HL-60 (cell line): ENCODE measurements at regions not wholly inside any gene's neighbourhood (a gene's known extent, or its start where the extent isn't known, plus 50 kb on each side); places are given as distances from the start of the nearest gene placed in this dataset.
"Not testable (repeated sequence)": the region's sequence is repeated elsewhere in the genome, so short reads cannot be mapped to it uniquely, and the experiment has no call there.

ENCODE experiments used
- DNase-seq, 2 experiments: peaks; one replicate each; pipeline ENCODE4 v3.0.0-alpha.2; 2010 to 2020; ENCODE audit warnings: low read depth in 1 of 2, low spot score in 1 of 2
- H3K27ac ChIP-seq: fragments of 250-450 bp; sonication (Bioruptor Pico); replicated peaks from 2 replicates; pipeline ENCODE4 v1.5.1; 2020; ENCODE audit warnings: mild to moderate bottlenecking, moderate library complexity
- H3K27me3 ChIP-seq: fragments of 250-450 bp; sonication (Bioruptor Pico); 2 replicates; pipeline ENCODE4 v1.5.1; 2021; ENCODE audit warnings: mild to moderate bottlenecking, moderate library complexity; ENCODE audit not compliant: insufficient read depth, poor library complexity, severe bottlenecking
- H3K4me3 ChIP-seq: replicated peaks from 2 replicates; pipeline ENCODE4 v1.5.1; 2011; ENCODE audit warnings: mild to moderate bottlenecking, control low read depth, low read length; ENCODE audit not compliant: insufficient read depth
- SPI1 ChIP-seq: IDR thresholded peaks from 2 replicates; pipeline ENCODE4 v1.6.1; 2012; ENCODE audit warnings: low read depth, mild to moderate bottlenecking, borderline replicate concordance

DNA sequence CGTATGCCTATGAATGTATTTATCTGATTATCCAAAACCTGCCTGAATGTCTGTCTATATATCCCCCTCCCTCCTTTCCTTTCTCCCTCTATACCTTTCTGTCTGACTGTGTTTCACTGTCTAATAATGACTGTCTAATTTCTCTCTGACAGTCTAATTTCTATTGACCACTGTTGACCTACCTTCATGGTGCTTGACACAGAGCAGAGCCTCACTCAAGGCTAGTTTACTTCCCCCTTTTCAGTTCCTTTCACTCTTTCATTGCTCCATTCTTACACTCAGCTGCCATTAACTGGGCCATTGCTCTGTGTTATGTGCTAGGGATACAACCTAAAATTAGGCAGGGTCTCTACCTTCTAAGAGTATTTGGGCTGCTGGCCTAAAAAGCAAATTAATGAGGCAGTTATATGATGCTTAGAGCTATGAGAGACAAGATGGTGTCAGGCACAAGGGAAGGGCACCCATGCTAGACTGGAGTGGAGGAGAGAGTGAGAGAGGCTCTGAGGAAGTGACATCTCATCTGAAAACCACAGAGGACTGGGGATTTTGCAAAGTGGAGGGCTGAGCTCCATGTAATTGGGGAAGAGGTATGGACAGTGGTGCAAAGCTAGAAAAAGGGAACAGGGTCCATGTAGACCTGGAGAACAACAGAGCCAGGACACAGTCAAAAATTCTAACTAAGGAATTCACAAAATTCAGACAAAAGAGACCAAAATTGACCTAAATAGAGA is 348.6 kb upstream of the CHRNA7 start:
- not testable (repeated sequence) for H3K27ac ChIP-seq, H3K4me3 ChIP-seq, H3K27me3 ChIP-seq
- TF ChIP-seq SPI1 = peak; percentile 50; the same call in 1 of the 2 replicates
- DNase-seq = peak in 1 of 2 experiments; percentile 48

DNA sequence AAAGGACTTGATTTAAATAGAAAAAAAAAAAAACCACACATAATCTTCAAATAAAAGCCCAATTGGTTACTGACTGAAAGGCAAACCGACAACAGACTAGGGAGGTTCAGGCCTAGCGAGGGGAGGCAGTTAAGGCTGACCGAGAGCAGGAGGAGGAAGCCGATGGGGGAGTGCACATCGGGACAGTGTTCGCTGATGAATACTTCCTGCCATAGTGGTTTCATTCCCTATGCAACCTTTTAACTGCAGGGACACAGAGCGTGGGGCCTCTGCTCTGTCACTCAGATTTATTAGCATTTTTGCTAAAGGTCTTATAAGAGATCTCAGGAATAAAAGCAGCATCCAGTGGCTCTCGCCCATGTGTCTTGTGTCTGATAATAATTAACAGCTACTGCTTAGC is 343.2 kb upstream of the CHRNA7 start:
- DNase-seq, H3K27me3 ChIP-seq, H3K27ac ChIP-seq, H3K4me3 ChIP-seq: not testable (repeated sequence)

DNA sequence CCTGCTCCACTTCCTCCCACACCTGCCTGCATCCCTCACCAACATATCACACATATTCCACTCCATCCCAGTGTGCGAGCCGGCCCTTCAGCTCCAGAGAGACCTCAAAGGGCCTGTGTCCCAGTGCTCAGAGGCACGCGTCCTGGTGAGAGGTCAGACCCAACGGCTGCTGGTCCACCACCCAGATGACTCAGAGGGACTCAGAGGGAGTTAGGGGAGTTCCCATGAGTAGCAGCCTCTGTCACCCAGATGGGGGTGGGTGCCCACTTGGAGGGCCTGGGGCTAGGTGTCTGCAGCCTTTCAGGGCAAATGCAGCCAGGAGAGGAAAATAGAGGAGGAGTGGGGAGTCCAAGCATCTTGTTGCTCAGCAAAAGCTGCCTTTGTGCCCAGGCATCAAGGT is 333.8 kb upstream of the CHRNA7 start:
- DNase-seq, H3K27me3 ChIP-seq, H3K27ac ChIP-seq, H3K4me3 ChIP-seq: not testable (repeated sequence)

DNA sequence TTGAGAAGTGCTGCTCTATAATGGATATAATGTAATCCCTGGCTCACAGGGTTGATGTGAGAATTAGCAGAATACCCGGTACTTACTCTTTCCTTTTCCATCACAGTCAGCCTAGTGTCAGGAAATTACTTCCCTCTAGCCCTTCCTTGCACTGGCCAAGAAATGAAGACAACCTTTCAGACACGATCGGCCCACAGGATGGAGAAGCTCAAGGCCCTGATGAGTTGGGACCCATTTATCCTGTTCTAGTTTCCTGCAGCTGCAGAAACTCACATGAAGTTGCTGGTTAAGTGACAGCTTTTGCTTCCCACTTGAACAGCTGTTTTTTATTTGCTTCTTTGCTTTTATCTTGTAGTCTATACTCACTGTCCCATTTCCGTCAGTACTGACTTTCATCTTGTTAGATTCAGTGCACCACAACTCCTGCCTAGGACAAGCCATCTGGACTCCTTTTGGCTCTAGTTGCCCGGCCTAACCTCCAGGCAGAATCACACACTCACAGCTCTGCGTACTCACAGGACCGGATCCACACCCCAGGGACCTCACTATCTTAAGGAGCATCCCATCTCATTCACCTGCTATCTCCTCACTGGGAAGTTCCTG is 325.1 kb upstream of the CHRNA7 start:
- H3K4me3 ChIP-seq, H3K27me3 ChIP-seq, DNase-seq, H3K27ac ChIP-seq: not testable (repeated sequence)

DNA sequence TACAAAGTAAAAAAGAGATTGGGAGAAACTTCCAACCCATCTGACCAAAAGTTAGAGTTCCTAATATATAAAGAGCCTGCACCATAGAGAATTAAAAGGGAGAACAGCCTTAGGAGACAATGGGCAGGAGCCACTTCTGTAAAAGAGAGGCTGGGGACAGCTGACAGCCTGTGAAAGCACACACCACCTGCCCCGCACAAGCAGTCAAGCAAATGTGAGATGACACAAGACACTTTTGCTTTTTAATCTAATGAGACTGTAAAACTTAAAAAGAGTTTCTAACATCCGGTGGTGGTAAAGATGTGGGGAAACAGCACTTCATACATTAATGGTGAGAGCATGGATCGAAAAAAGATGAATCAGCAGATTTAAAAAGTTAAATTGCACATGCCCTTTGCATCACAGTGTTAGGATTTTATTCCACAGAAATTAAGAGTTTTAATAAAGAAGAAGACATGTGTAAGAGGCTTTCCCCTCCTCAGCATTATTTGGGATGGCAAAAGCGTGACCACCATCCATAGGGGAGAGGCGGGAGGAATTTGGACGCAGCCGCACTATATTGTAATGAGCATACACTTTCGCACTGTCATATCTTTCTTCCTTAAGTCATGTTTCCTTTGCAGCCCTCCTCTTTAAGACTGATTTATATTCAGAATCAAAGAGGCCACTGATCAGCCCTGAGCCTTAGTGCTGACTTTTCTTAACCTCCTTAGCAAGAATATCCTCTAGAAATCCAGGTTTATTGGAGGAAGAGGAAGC is 322.2 kb upstream of the CHRNA7 start:
- DNase-seq, H3K27me3 ChIP-seq, H3K27ac ChIP-seq, H3K4me3 ChIP-seq: not testable (repeated sequence)

DNA sequence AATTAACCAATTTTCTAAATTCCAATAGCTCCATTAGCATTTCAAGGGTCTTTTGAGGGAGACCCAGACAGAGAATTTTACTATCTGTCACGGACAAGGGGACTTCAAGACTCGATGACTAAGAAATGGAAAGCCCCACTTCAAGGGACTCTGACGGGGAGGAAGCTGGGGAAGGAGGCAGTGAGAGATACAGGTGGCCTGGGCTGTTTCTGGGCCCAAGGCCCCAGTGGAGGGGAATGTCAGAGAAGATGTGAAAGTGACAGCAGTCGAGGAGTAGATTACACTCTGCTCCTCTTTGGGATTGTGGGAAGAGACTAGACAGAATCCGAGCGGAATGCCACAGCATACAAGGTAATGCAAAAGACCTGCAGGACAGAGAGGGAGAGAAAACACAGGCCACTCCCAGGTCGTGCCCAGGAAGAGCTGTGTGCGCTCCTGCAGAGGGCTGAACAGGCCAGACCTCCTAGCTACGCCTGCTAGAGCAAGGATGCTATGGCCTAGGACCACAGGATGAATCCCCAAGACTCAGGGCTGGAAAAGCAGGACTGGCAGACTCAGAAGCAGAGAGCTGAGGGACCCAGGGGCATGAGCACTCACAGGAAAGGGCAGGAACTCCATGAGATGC is 321.5 kb upstream of the CHRNA7 start:
- H3K27ac ChIP-seq, H3K27me3 ChIP-seq, H3K4me3 ChIP-seq, DNase-seq: not testable (repeated sequence)

DNA sequence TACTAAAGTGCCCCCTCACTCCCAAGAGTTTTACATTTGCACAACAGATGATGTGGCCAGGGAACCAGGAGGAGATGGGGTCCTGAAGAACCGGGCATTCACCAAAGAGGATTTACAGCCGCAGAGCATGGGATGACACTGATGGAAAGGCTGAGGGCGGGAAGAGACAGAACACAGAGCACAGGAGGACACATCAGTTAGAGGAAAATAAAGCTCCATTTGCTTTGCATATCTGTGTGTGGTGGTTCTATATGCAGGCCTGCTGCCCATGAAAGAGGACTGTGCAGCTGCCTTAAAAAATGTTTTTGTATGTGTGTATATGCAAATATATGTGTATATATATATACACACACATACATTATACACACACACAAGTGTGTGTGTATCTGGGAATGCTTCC is 320.8 kb upstream of the CHRNA7 start:
- H3K4me3 ChIP-seq, H3K27ac ChIP-seq, H3K27me3 ChIP-seq, DNase-seq: not testable (repeated sequence)

DNA sequence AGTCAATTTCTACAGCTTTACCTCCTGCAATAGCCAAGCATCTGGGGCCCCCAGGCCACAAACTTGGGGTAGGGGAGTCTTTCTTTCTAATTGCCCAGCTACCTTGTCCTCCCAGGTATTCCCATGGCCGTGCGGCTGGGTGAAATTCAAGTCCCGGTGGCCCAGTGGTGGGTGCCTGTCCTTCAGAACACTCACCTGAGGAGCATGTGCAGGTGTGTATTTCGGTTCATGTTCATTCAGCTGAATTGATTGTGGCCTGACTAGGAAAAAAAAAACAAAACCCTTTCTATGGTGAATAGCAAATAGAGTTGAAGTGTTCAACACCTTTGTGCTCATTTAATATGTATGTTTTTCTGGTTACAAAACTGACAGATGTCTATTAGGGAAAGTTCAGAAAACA is 319.5 kb upstream of the CHRNA7 start:
- H3K27me3 ChIP-seq, DNase-seq, H3K27ac ChIP-seq, H3K4me3 ChIP-seq: not testable (repeated sequence)

DNA sequence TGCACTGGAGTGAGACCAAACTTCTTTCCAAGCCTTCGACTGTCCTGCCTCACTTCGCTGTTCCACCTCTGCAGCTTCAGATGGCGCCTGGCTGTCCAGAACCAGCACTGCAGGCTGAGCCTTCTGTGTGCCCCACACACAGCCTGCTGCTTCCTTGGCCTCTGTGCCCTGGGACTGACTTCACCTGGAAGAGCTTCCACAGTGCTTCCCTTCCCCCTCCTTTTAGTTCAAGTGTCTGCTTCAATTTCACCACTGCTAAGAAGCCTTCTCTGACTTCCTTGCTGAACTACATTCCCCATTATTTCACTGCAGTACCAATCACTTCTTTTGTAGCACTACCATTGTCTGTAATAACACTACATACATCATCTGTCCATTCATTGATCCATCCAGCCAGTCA is 315.1 kb upstream of the CHRNA7 start:
- H3K4me3 ChIP-seq, DNase-seq, H3K27me3 ChIP-seq, H3K27ac ChIP-seq: not testable (repeated sequence)

DNA sequence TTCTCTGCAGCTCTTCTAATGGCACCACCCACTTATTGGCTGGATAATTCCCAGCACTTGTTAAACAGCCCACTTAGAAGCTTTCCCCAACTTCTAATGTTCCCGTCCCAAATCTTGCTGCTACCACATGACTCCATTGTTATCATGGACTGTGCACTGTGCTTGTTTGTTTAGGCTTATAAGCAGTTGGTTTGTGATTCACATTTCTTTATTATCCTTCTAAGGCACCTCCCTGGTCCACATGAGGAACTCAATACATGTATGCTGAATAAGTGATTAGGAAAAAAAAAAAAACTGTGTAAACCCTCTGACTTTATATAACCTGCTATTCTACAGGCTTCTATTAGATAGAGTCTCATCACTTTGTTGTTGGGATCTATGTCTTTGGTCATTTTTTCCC is 311.7 kb upstream of the CHRNA7 start:
- not testable (repeated sequence) for H3K4me3 ChIP-seq, H3K27ac ChIP-seq, DNase-seq, H3K27me3 ChIP-seq

DNA sequence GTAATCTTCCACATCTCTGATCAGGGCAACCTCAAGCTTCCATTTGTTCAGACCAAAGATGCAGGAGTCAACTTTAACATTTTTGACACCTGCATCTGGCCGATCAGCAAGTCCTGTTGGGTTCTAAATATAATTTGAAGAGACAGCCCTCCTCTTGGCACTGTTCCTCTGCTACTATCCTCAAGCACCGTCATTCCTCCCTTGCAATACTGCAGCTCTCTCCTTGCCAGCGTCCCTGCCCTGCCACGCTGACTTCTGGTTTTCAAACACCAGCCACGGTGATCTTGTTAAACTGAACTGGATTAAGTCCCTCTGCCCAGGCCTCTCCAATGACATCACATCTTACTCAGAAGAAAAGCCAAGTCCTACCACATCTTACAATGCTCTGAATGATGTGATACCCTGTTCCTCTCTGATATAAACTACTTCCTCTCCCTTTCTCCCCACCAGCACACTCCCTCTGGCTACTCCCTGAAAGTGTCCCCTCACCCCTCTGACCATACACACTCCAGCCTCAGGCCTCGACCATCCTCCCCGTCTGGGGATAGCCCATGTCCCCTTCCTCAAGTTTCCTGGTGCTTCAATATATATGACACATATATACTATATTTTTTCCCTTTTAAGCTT is 310.8 kb upstream of the CHRNA7 start:
- not testable (repeated sequence) for H3K27me3 ChIP-seq, H3K4me3 ChIP-seq, H3K27ac ChIP-seq, DNase-seq

DNA sequence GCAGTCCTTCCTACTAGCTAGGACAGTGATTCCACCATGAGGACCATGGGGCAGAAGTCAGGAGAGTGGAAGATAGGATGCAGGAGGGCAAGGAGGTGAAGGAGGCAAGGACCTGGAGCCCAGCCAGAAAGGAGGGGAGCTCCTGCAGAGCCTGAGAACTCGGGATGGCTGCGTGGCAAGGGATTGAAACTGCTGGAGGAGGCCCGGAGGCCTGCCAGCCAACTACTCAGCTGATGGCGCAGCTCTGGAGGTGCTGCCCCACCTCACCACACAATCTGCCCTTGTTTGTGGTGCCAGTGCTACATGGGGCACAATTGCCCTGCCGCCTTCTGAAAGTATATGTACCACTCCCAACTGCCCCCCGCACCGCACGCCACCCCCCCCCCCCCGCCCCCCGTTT is 307.3 kb upstream of the CHRNA7 start:
- not testable (repeated sequence) for H3K27me3 ChIP-seq, H3K27ac ChIP-seq, H3K4me3 ChIP-seq, DNase-seq

DNA sequence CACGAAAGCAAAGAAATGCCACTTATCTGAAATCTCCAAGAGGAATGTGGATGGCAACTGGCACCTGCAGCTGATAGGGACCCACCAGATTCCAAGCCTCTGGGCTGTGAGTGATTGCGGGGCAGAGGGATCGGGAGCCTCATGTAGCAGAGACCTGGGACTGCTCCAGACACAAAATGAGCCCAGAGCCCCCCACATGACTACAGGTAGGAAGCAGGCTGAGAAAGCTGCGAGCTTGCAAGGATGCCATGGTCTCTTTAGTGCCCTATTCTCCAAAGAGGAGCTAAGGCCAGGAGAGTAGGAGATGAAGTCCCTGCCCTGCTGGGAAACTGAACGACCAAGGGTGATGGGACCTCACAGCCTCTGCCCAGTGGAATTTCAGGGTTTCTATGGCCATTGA is 305.4 kb upstream of the CHRNA7 start:
- H3K27ac ChIP-seq, H3K27me3 ChIP-seq, DNase-seq, H3K4me3 ChIP-seq: not testable (repeated sequence)

DNA sequence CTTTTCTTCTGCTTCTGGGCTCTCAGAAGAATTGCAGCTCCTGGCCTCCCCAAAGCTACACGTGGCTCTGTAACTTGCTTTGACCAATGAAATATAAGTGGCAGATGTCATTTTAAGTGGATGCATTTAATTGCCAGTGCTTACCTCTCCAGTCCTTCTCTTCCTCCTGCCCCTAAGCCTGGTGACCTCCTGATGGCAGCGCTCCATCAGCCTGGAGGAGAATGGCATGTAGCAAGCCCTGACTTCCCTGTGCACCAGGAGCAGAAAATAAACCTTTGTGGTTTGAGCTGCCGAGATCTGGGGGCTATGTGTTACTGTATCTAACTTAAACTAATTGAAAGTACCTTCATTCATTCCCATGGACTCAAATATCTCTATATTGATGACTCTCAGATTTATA is 304.7 kb upstream of the CHRNA7 start:
- H3K4me3 ChIP-seq, DNase-seq, H3K27ac ChIP-seq, H3K27me3 ChIP-seq: not testable (repeated sequence)
